GM18519 (cell line): ENCODE measurements at regions not wholly inside any gene's neighbourhood (a gene's known extent, or its start where the extent isn't known, plus 50 kb on each side); places are given as distances from the start of the nearest gene placed in this dataset.

Source experiments
- ATAC-seq: cut with Tn5 transposase; IDR thresholded peaks from one replicate; pipeline ENCODE4 v1.9.1; 2021; ENCODE audit warnings: mild to moderate bottlenecking, moderate library complexity; ENCODE audit not compliant: unreplicated experiment, low FRiP score

DNA sequence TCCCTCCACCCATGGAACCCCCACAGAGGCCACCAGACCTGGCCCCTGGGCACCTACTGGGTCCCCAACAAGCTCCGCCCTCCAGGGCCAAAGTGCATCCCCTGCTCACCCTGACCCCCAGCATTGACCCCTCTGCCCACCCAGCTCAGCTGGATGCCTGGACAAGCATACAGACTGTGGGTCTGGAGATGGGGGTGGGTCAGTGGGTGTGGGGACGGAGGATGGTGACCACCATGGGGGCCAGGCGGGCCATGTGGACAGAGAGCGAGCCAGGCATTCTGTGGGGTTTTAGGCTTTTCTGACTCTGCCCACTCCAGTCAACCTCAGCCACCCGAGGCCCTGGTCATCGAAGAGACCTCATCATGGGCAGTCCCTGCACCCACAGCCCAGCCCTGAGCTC lies 183.7 kb downstream of the BRD1 start:
- ATAC-seq = no peak

DNA sequence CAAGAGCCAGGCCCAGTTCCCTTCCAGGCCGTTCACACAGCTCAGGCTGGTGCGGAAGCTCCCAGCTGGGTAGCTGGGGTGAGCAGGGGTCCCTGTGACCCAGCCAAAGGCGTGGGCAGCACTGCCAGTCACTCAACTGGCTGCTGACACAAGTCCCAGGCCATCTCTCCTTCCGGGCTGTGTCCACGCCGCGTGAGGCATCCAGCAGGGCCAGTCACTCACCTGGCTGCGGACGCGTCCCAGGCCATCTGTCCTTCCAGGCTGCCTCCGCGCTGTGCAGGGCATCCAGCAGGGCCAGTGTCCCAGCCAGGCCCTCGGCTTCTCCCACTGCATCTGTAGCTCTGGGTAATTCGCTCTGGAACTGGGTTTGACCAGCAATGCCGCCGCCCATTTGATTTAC lies 184.2 kb downstream of the BRD1 start:
- no peak for ATAC-seq

DNA sequence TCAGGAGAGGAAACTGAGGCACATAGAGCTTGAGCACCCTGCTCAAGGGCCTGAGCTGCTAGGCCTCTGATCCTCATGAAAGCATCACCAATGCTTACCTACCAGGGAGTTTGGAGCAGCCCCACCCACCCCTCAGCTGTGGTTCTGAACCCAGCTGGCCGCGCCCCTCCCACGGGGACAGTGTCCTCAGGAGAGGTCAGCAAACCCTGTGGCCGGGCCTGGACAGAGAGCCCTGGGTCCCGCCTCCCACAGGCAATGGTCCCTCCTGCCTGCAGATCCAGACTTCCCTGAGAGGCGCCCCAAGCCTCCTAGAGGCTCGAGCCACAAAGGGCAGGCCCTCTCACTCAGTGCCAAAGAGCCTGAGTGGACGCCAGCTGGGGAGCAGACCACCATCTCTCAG lies 184.9 kb downstream of the BRD1 start:
- ATAC-seq = no peak

DNA sequence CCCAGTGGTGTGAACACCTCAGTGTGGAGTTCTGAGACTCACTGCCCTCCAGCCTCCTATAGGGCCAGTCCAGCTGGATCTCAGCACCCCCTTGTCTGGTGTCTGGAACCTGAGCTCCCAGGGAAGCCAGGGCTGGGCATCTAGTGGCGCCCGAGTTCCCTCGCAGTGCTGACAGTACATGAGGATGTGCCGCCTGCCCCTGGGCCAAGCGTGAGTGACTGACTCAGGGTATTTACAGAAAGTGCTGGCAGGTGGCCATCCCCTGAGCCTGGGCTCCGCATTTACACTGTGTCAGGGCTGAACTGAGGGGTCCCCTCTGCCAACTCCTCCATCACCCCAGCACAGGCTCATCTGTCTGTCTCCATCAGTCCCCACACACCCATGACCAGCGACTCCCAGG lies 185.3 kb downstream of the BRD1 start:
- ATAC-seq = no peak

DNA sequence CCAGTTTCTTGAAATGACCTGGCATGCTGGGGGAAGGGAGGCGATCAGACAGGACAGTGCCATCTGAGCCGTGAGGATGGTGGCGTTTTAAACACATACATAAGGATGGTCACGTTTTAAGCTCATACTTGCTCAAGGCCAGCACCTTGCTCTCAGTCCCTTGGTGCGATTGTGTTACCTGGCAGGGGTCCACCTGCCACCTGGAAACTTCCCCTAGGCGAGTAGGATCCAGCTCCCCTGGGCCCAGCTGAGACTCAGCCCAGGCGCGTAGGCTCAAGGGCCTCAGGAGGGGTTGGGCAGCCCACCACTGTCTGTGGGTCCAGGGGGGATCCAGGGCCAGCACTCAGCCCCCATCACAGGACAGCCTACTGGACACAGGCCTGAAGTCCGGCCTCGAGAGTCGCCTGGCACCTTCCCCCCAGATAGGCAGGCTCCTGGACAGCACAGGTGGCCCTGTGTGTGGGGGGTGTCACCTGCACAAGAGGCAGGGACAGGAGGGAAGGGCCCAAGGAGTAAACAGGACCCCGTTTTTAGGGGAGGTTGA lies 185.8 kb downstream of the BRD1 start:
- no peak for ATAC-seq

DNA sequence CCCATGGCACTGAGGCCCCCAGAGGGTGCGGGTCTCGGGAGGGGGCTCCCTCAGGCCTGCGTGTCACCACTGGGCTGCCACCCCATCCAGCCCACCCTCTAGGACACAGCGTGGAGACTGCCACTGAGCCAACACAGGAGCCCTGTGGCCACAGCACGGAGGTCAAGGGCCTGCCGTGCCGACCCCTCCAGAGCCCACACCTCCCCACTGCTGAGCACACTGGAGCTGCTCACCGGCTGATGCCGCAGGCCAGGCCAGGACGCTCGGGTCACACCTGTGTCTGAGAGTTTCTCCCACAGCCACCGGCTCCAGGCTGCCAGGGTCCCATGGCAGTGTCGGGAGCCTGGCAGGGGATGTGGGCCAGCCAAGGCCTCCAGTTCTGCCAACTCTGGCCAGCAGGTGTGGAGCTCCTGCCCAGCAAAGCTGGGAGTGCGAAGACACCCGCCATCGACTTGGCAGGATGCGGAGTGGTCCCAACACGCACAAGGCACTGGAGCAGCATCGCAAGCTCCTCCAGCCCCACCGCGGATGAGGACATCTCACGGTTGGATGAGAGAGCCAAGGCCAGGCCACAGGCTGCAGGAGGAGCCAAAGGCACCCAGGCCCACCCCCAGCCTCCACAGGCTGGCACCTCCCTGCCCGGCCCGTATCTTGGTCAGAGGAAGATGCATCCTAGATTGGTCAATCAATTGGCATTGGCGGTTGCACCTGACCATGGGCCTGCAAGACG lies 187.1 kb downstream of the BRD1 start:
- ATAC-seq = no peak

DNA sequence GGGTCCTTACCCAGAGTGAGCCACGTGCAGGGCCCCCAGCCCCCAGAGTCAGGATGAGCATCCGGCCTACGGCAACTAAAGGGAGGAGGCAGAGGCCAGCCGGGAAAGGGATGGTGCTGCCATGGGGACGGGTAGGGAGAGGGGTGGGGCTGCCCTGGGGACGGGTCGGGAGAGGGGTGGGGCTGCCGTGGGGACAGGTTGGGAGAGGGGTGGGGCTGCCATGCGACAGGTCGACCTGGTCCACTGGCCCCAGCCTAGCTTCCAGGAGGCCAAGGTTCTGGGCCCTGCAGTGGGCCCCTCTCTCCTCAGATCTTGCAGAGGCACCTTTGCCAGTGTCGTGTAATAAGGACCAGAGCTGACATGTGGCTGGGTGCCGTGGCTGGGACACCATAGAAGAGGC lies 187.7 kb downstream of the BRD1 start:
- no peak for ATAC-seq

DNA sequence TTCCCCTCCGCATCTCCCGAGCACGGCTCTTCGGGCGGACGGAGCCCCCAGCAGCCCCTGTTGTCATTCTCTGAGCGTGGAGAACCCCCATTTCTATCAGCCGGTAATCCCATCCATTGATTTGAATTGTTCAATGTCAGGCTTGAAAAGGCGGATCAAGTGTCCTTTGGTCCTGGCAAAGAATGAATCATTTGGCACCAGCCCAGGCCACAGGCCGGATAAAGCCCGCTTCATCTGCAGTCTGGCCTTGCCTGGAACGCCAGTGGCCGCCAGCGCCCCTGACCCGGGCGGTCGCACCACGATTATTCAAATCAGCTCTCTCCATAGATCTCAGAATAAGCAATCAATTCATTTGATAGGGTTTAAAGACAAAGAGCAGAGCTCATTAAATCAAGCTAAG lies 188.9 kb downstream of the BRD1 start:
- no peak for ATAC-seq

DNA sequence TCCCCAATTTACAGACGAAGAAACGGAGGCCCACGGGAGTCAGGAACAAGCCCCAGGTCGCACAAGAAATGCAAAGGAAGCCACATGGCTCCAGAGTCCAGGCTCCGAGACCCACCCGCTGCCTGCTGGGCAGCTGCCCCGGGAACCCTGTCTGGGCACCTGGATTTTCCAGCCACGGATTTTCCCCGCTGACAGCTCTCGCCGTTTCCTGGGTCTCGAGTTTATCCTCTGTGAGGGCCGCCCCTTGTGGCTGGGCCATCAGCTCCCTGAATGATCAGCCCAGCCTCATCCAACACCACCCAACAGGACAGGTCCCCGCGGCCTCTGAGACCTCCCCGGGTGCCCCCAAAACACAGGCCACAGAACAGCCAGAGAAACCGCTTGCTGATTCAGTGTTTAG lies 189.7 kb downstream of the BRD1 start:
- ATAC-seq = no peak

DNA sequence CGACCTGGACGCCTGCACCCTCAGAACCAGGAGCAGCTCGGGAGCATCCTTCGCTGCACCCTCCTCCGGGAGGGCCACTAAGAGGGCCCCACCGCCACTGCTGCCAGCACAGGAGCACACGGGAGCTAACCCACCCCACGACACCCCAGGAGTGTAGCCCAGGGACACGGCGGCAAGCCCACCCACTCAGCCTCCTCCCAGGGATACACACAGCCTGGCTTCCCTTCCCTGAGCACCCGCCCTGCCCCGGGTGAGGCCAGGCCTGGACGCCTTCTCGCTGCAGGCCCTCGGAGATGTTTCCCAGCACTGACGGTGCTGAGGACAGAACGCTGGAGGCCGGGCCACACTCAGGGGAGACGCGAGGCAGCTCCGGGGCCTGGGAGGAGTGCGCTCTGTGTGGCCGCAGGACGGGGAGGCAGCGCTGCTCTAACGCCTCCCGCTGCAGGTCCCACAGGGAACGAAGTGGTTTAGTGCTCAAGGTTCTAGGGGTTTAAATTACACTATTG lies 190.4 kb downstream of the BRD1 start:
- ATAC-seq = no peak

DNA sequence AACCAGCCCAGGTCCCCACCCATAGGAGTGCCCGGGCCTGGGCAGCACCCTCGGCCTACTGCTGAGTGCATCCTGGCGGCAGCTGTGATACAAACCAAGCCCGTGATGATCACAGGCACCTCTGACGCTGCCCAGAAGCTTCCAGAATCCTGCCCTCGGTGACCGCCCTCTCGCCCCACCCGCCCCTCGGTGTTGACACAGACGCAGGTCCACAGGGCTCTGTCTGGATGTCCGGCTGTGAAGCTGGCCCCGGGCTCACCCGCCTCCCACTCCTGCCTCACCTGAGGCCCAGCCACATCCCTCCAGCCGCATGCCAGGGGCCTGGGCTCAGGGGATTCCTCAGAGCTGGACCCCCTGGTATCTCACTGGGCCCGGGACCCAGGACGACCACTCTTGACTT lies 191.0 kb downstream of the BRD1 start:
- no peak for ATAC-seq

DNA sequence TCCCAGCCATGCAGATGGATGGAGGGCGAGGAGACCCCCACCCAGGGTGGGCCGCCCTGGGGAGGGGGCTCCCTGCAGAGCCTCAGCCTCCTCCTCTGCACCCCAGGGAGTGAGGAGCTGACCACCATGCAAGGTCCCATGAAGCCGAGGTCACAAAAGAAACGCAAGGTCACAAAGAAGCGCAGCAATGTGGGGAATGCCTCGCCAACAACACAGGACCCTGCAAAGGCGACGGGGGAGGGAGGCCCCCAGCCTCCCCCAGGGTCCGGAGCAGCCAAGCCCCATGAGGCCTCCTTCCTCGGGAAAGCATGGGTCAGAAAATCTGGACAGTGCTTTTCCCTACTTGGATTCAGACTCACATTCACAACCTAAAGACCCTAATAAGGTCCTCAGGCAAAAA lies 191.5 kb downstream of the BRD1 start:
- ATAC-seq = no peak

DNA sequence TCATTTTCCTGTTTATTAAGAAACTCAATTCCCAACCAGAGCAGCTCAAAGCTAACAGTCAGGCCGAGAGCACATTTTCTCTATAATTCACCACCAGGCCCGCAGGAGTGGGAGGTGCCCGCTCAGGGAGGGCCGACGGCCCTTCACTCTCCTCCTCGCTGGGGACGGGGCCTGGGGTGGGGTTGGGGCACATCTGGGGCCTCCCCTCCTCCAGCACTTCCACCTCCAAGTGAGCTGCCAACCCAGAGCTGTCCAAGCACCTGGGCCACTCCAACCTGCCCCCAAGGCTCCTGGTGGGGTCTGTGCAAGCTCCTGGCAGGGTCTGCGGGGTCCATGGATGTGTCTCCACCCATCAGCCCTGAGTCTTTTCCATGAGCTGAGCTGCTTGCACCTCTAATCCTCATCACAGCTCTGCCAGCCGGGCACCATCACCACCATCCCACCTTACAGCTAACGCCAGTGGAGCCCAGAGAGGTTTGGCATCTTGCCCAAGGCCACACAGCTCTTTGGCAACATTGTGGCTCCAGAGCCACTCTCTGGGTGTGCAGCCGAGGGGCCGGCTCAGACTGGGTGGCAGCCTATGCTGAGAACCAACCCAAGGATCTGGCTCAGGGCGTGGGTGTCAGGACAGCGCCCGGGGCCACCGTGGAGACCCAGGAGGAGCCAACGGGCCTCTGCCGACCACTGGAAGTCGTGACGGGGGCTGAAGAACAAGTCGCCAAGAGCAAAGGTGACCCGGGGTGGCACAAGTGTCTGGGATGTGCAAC lies 193.5 kb downstream of the BRD1 start:
- no peak for ATAC-seq

DNA sequence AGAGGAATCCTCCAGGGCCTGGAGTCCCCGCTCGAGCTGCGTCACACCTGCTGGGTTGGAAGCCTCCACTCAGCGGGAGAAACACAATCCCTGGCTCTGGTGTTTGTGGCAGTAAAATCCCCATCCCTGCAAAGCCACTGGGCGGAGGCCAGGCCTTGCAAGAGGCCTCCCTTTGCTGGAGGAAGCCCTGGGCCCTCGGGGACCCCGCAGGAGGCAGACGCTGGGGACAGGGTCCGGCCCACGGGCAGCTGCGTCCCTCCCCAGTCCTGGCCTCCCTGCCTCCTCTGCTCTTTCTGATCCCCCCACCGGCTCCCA lies 194.7 kb downstream of the BRD1 start:
- no peak for ATAC-seq

DNA sequence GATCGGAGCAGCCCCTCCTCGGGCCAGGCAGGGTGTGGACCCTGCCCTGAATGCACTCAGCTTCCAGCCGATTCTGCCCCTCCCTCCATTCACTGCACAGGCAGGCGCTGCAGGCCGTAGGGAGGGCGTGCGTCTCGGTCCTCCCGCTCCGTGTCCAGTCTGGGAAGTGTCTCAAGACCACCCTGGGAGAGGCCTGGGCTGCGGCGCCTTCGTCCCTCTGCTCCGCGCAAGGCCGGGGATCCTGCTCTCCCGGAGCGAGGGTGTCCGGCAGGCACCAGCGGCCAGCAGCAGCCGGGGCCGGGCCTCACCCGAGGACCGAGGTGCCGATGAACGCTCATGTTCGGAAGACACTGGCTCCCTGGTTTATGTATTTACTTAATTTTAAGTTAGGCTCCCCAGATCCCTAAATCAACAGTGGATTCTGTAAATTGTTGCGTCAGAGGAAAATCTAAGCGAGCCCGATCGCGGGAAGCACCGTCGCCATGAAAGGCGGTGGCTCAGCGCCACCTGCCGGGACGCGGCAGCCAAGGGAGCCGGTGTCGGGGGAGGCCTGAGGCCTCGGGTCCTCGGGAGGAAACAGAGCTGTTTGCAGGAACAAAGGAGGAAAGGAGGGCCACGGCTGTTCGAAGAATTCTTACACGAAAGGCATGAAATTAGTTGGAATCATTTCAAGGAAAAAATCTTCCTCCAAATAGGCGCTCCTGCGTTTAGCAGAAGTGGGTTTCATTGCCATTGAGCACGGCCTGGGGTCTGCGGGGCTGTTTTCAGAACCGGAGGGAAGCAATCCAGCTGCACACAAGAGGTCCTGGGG lies 195.3 kb downstream of the BRD1 start:
- no peak for ATAC-seq

DNA sequence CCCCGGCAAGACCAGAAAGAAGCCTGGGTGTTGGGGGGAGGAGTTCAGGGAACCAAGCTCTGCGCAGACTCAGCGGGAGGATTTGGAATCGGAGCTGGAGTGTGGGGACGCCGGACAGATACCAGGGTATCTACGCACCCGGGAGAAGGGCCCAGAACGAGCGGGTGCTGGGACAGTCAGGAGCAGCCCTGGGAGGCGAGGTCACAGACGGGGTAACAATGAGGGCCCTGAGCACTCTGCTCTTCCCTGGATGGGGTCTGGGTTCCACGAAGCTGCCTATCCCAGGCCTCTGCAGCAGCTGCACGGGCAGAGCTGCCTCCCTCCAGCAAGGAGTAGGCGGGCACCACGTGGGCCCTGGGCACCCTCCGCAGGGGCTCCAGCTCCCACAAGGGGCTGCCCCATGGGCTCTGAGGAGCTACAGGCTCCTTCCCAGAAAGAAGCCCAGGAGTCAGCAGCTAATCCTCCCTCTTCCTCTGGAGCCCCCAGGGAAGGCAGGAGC lies 197.2 kb downstream of the BRD1 start:
- ATAC-seq = no peak

DNA sequence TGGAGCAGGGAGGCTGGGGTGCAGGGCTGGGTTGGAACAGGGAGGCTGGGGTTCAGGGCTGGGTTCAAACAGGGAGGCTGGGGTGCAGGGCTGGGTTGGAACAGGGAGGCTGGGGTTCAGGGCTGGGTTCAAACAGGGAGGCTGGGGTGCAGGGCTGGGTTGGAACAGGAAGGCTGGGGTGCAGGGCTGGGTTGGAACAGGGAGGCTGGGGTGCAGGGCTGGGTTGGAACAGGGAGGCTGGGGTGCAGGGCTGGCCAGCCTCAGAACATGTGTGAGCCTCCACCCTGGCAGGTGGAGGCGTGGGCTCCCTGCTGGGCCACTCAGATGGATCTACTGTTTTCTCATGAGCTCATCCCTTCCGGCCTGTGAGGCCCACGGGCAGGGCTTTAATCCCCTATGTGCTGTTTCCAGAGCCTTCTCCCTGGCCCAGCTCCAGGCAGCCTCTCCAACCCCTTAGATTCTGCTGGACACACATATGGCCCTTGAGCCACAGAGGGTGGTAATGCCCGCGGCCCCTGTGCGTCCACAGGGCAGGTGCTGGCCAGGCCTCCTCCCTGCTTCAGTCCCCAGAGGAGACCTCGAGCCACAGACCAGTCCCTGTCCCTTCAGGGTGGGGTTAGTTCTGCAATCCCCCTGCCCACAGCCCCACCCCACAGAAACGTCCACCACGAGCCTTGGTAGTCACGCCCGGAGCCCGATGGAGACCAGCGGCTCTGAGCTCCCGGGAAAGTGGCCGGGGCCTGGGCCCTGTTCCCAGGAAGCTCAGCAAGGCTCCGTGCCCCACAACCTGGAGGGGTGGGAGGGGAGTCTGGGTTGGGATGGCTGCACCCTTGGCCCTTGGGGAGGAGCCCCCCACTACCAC lies 197.9 kb downstream of the BRD1 start:
- no peak for ATAC-seq

DNA sequence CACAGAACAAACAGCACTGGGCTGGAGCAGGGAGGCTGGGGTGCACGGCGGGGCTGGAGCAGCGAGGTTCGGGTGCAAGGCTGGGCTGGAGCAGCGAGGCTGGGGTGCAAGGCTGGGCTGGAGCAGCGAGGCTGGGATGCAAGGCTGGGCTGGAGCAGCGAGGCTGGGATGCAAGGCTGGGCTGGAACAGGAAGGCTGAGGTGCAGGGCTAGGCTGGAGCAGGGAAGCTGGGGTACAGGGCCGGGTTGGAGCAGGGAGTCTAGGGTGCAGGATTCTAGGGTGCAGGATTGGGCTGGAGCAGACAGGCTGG lies 198.5 kb downstream of the BRD1 start:
- ATAC-seq = no peak

DNA sequence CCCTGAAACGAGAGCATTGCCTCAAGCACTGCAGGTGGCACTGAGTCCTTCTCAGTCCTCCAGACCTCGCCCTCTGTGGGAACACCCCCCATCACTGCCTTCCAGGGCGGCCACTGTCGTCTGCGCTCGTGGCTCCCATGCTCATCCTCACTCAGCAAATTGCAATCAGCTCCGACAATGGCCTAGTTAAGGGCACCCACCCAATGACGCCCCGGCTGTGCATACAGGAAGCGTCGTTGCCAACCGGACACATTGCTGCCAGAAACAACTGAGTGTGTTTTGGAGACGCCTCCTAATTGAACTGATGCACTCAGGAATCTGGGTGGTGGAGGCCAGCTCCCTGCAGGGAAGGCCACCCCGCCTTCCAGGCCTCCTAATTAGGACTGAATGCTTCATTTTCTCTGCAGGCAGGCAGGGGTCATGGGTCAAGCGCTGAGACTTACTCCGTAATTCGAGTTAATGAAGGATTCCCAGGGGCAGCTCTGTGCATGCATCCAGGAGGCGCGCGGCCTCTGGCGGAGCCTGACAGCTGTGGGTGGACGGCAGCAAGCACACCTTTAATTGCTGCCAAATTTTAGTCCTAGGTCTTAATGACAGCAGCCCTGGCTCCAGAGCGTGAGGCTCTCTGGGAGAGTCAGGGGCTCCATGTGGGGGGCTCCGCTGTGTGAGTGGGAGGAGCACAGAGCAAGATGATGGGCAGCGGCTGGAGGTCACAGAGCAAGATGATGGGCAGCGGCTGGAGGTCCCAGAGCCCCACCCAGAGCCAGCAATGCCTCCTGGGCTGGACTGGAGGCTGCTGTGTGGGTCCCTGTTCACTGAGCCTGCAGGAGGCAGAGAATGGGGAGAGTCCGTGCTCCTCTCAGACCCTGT lies 199.0 kb downstream of the BRD1 start:
- no peak for ATAC-seq
